HCT116 (cell line): ENCODE measurements at regions not wholly inside any gene's neighbourhood (a gene's known extent, or its start where the extent isn't known, plus 50 kb on each side); places are given as distances from the start of the nearest gene placed in this dataset.

Experiments used
- CEBPB ChIP-seq: IDR thresholded peaks from 2 replicates; pipeline ENCODE4 v1.6.1; 2012; ENCODE audit warnings: low read depth
- EZH2 ChIP-seq: fragments of 200-600 bp; sonication (generic); IDR thresholded peaks from 2 replicates; pipeline ENCODE4 v1.6.1; 2017; ENCODE audit warnings: antibody characterized with exemption, mixed run types
- EZH2phosphoT487 ChIP-seq: fragments of 200-600 bp; IDR thresholded peaks from 2 replicates; pipeline ENCODE4 v1.6.1; 2018; ENCODE audit warnings: antibody characterized with exemption, borderline replicate concordance
- POLR2A ChIP-seq: IDR thresholded peaks from 2 replicates; pipeline ENCODE4 v1.7.0; 2011; ENCODE audit warnings: borderline replicate concordance; ENCODE audit not compliant: insufficient read depth, insufficient read length; ENCODE audit errors: extremely low read depth
- POLR2AphosphoS5 ChIP-seq: IDR thresholded peaks from 2 replicates; pipeline ENCODE4 v1.6.1; 2011; ENCODE audit warnings: mild to moderate bottlenecking, low read depth, low read length, moderate library complexity
- SIN3A ChIP-seq: IDR thresholded peaks from 2 replicates; pipeline ENCODE4 v1.6.1; 2012; ENCODE audit warnings: low read depth
- SP1 ChIP-seq: IDR thresholded peaks from 2 replicates; pipeline ENCODE4 v1.6.1; 2012; ENCODE audit warnings: low read depth
- SRF ChIP-seq: IDR thresholded peaks from 2 replicates; pipeline ENCODE4 v1.6.1; 2012; ENCODE audit warnings: low read depth
- TCF7L2 ChIP-seq: IDR thresholded peaks from 2 replicates; pipeline ENCODE4 v1.7.0; 2011; ENCODE audit warnings: borderline replicate concordance, inconsistent platforms; ENCODE audit not compliant: insufficient read depth, insufficient read length; ENCODE audit errors: extremely low read depth
- YY1 ChIP-seq: IDR thresholded peaks from 2 replicates; pipeline ENCODE4 v1.6.1; 2011; ENCODE audit warnings: low read length, low read depth, moderate library complexity, mild to moderate bottlenecking; ENCODE audit not compliant: insufficient replicate concordance; ENCODE audit errors: extremely low read depth
- ZNF274 ChIP-seq: fragments of 200-500 bp; sonication (Bioruptor generic); IDR thresholded peaks from 2 replicates; pipeline ENCODE4 v1.6.1; 2014; ENCODE audit warnings: mild to moderate bottlenecking, low read depth, low read length, inconsistent platforms
- TF ChIP-seq, protein P1 (sequence below), 3 experiments: fragments of 200-600 bp in 1 of 3; sonication (generic) in 1 of 3; IDR thresholded peaks in 2 of 3; conservative IDR thresholded peaks in 1 of 3; 2 replicates each; pipeline ENCODE4 v1.5.1; 2012 to 2017; ENCODE audit warnings: low read depth in 2 of 3, low read length in 2 of 3, antibody characterized with exemption in 1 of 3, borderline replicate concordance in 1 of 3, control low read depth in 1 of 3, mild to moderate bottlenecking in 1 of 3, mixed read lengths in 1 of 3, mixed run types in 1 of 3, moderate library complexity in 1 of 3; ENCODE audit not compliant: insufficient read depth in 1 of 3

DNA sequence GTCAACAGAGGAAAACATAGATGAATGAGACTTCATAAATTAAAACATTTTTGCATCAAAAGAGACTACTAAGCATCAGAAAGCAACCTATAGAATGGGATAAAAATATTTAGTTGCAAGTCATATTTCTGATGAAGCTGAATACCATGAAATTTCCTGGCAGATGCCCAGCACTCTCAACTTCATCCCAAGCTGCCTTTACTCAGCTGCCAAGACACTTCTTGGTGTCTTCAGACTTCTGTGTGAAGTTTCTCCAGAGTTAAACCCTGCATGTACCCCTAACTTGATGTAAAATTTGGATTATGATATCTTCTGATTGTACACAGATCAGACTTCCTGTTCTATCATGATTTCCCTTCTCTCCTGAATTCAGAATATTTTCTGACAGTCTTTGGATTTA is 73.2 kb downstream of the AKR1C4 start:
- TF ChIP-seq, protein P1, sequence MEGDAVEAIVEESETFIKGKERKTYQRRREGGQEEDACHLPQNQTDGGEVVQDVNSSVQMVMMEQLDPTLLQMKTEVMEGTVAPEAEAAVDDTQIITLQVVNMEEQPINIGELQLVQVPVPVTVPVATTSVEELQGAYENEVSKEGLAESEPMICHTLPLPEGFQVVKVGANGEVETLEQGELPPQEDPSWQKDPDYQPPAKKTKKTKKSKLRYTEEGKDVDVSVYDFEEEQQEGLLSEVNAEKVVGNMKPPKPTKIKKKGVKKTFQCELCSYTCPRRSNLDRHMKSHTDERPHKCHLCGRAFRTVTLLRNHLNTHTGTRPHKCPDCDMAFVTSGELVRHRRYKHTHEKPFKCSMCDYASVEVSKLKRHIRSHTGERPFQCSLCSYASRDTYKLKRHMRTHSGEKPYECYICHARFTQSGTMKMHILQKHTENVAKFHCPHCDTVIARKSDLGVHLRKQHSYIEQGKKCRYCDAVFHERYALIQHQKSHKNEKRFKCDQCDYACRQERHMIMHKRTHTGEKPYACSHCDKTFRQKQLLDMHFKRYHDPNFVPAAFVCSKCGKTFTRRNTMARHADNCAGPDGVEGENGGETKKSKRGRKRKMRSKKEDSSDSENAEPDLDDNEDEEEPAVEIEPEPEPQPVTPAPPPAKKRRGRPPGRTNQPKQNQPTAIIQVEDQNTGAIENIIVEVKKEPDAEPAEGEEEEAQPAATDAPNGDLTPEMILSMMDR (IDR thresholded peaks at IDR 0.05 in 2 of 3, conservative IDR thresholded peaks at IDR 0.05 in 1 of 3; ENCODE audit: borderline replicate concordance in 1 of 3, insufficient read depth in 1 of 3, low read depth in 2 of 3, low read length in 2 of 3), result no peak
- TF ChIP-seq EZH2 (no peak), POLR2A (no peak), CEBPB (no peak), POLR2AphosphoS5 (no peak), YY1 (no peak), ZNF274 (no peak), SIN3A (no peak), SRF (no peak), TCF7L2 (no peak), SP1 (no peak), EZH2phosphoT487 (no peak)
